Keratinocyte (primary cell): ENCODE measurements at regions not wholly inside any gene's neighbourhood (a gene's known extent, or its start where the extent isn't known, plus 50 kb on each side); places are given as distances from the start of the nearest gene placed in this dataset.

Experiments used
- DNase-seq: peaks from one replicate; pipeline ENCODE4 v3.0.0-alpha.2; 2011; ENCODE audit warnings: low read depth, missing footprints, low spot score
- FAIRE-seq: peaks from 2 replicates; lab custom pipeline; 2011; peaks lifted over from hg19 to GRCh38; lab: Jason Lieb, UNC
- H2AFZ ChIP-seq: 2 replicates; pipeline ENCODE4 v1.6.0; 2012; ENCODE audit warnings: low read length, control low read depth, inconsistent platforms; ENCODE audit not compliant: control insufficient read depth
- H3K27ac ChIP-seq: 2 replicates; pipeline ENCODE4 v1.5.1; 2011; ENCODE audit warnings: low read length; ENCODE audit not compliant: control insufficient read depth, insufficient read depth
- H3K27me3 ChIP-seq: 3 replicates; pipeline ENCODE4 v1.6.0; 2011; ENCODE audit warnings: low read length; ENCODE audit not compliant: control insufficient read depth, insufficient read depth; ENCODE audit errors: extremely low read depth
- H3K36me3 ChIP-seq, 2 experiments: 2 replicates in 1 of 2; 3 replicates in 1 of 2; pipeline ENCODE4 v1.5.1; 2011; ENCODE audit warnings: low read length in 2 of 2, mild to moderate bottlenecking in 1 of 2; ENCODE audit not compliant: control insufficient read depth in 2 of 2, insufficient read depth in 2 of 2; ENCODE audit errors: extremely low read depth in 1 of 2
- H3K4me1 ChIP-seq: 3 replicates; pipeline ENCODE4 v1.5.1; 2011; ENCODE audit warnings: low read length; ENCODE audit not compliant: control insufficient read depth, insufficient read depth; ENCODE audit errors: extremely low read depth
- H3K4me2 ChIP-seq: 3 replicates; pipeline ENCODE4 v1.6.0; 2011; ENCODE audit warnings: low read depth, low read length; ENCODE audit not compliant: control insufficient read depth, insufficient read depth; ENCODE audit errors: extremely low read depth
- H3K4me3 ChIP-seq, 3 experiments: fragments of 200-600 bp in 1 of 3; sonication (generic) in 1 of 3; 2 replicates in 2 of 3; 3 replicates in 1 of 3; pipeline ENCODE4 v1.5.1; 2011 to 2016; ENCODE audit warnings: low read length in 3 of 3, mild to moderate bottlenecking in 3 of 3, control low read depth in 2 of 3, inconsistent platforms in 1 of 3, low read depth in 1 of 3, mixed read lengths in 1 of 3, mixed run types in 1 of 3, moderate library complexity in 1 of 3; ENCODE audit not compliant: control insufficient read depth in 2 of 3, insufficient read depth in 2 of 3; ENCODE audit errors: extremely low read depth in 1 of 3
- H3K79me2 ChIP-seq: 2 replicates; pipeline ENCODE4 v1.6.0; 2012; ENCODE audit warnings: low read length; ENCODE audit not compliant: control insufficient read depth, insufficient read depth
- H3K9ac ChIP-seq: 3 replicates; pipeline ENCODE4 v1.6.0; 2011; ENCODE audit warnings: low read length; ENCODE audit not compliant: control insufficient read depth, insufficient read depth; ENCODE audit errors: extremely low read depth
- H3K9me1 ChIP-seq: 3 replicates; pipeline ENCODE4 v1.6.0; 2011; ENCODE audit warnings: low read length; ENCODE audit not compliant: control insufficient read depth, insufficient read depth; ENCODE audit errors: extremely low read depth
- H3K9me3 ChIP-seq: 2 replicates; pipeline ENCODE4 v1.5.1; 2012; ENCODE audit warnings: low read depth, low read length; ENCODE audit not compliant: control insufficient read depth
- H4K20me1 ChIP-seq: 3 replicates; pipeline ENCODE4 v1.6.0; 2011; ENCODE audit warnings: low read length; ENCODE audit not compliant: control insufficient read depth, insufficient read depth; ENCODE audit errors: extremely low read depth
- CTCF ChIP-seq, 3 experiments: IDR thresholded peaks in 1 of 3; conservative IDR thresholded peaks in 1 of 3; optimal IDR thresholded peaks in 1 of 3; 2 replicates in 2 of 3; 3 replicates in 1 of 3; pipeline versions ENCODE3 to v1.5.1; 2011; ENCODE audit warnings: low read length in 3 of 3, mild to moderate bottlenecking in 3 of 3, moderate library complexity in 2 of 3, control low read depth in 1 of 3, inconsistent platforms in 1 of 3; ENCODE audit not compliant: insufficient read depth in 2 of 3; ENCODE audit errors: extremely low read depth in 1 of 3
- EZH2 ChIP-seq: IDR thresholded peaks from one replicate; pipeline ENCODE4 v1.6.1; 2012; ENCODE audit warnings: inconsistent platforms, mild to moderate bottlenecking, low read length, moderate library complexity
- dilution Hi-C: fragments of 300-500 bp; cut with MboI; formaldehyde crosslinking; loops from one replicate; pipeline ENCODE4 v1.7.0; 2020; ENCODE audit warnings: low sequenced_read_pairs; ENCODE audit not compliant: extremely low pct_ligation_motif_present

GRCh38 chr17:34504814-34505484 is 74.4 kb upstream of the TMEM132E start:
- dilution Hi-C loops: loop anchor here (25.0 kb wide), 2 partner anchors 93 to 357 kb away; no protein-coding TSS in a partner anchor
- TF ChIP-seq EZH2: no peak
- TF ChIP-seq CTCF (optimal IDR thresholded peaks at IDR 0.05 in 1 of 3, IDR thresholded peaks at IDR 0.05 in 1 of 3, conservative IDR thresholded peaks at IDR 0.05 in 1 of 3; ENCODE audit: extremely low read depth in 1 of 3, insufficient read depth in 2 of 3, low read length in 3 of 3): no peak

GRCh38 chr17:34503528-34504195 is 75.7 kb upstream of the TMEM132E start:
- Histone ChIP-seq H3K4me3 (no peak overlapping the region), H3K27me3 (peaks cover 5% of the 10 kb centered on the region), H3K79me2 (no peaks in the 10 kb centered on the region), H3K27ac (no peak overlapping the region), H3K9me3 (no peaks in the 10 kb centered on the region), H2AFZ (no peak overlapping the region), H3K4me2 (no peak overlapping the region), H3K4me1 (no peaks in the 10 kb centered on the region), H3K9ac (no peak overlapping the region), H3K9me1 (no peaks in the 10 kb centered on the region), H3K36me3 (no peaks in the 10 kb centered on the region), H4K20me1 (no peaks in the 10 kb centered on the region)
- TF ChIP-seq EZH2: no peak
- no peak for TF ChIP-seq CTCF (optimal IDR thresholded peaks at IDR 0.05 in 1 of 3, IDR thresholded peaks at IDR 0.05 in 1 of 3, conservative IDR thresholded peaks at IDR 0.05 in 1 of 3; ENCODE audit: extremely low read depth in 1 of 3, insufficient read depth in 2 of 3, low read length in 3 of 3)
- DNase-seq (no peak), FAIRE-seq (no peak)
- dilution Hi-C loops: loop anchor here (25.0 kb wide), 2 partner anchors 91 to 359 kb away; no protein-coding TSS in a partner anchor

More at GRCh38 chr17:34504814-34505484, 74.4 kb upstream of the TMEM132E start:
- Histone ChIP-seq H3K4me2 (no peak overlapping the region), H3K36me3 (no peaks in the 10 kb centered on the region), H3K4me3 (no peak overlapping the region), H2AFZ (no peak overlapping the region), H4K20me1 (no peaks in the 10 kb centered on the region), H3K9me3 (no peaks in the 10 kb centered on the region), H3K9me1 (no peaks in the 10 kb centered on the region), H3K79me2 (no peaks in the 10 kb centered on the region), H3K9ac (no peak overlapping the region), H3K27me3 (peaks cover 5% of the 10 kb centered on the region), H3K4me1 (no peaks in the 10 kb centered on the region), H3K27ac (no peak overlapping the region)
- FAIRE-seq (no peak), DNase-seq (no peak)
